ENCODE measurements at regions not wholly inside any gene's neighbourhood (a gene's known extent, or its start where the extent isn't known, plus 50 kb on each side); places are given as distances from the start of the nearest gene placed in this dataset.

- no peaks in the 10 kb centered on the region for H3K4me1 ChIP-seq (ENCODE audit: insufficient read depth, low read length)
- POLR2A ChIA-PET (ENCODE audit: unreplicated experiment): no interaction called here
- no peak overlapping the region for H3K4me2 ChIP-seq (ENCODE audit: low read length)
- H3K9me2 ChIP-seq (replicated peaks; ENCODE audit: low read length): no peaks in the 10 kb centered on the region
- no peak overlapping the region for H3K4me3 ChIP-seq (ENCODE audit: low read length)
- no peak overlapping the region for H3K9ac ChIP-seq (ENCODE audit: low read length)
- no peak overlapping the region for H2AFZ ChIP-seq (ENCODE audit: low read length)
- intact Hi-C loops (cut with micrococcal nuclease): no loop called here
- DNase-seq (peak; percentile 14), ATAC-seq (no peak)
- no peaks in the 10 kb centered on the region for H4K20me1 ChIP-seq (ENCODE audit: low read length)
- CTCF ChIA-PET: no interaction called here
- TF ChIP-seq EZH2phosphoT487 (IDR thresholded peaks at IDR 0.05; ENCODE audit: borderline replicate concordance, low read length): no peak
- no peaks in the 10 kb centered on the region for H3F3A ChIP-seq (ENCODE audit: low read length, unreplicated experiment)
- no peaks in the 10 kb centered on the region for H3K9me3 ChIP-seq (ENCODE audit: low read length)
- no peaks in the 10 kb centered on the region for H3K36me3 ChIP-seq (ENCODE audit: low read depth, low read length)
- no peaks in the 10 kb centered on the region for H3K27me3 ChIP-seq (ENCODE audit: low read length)
- no peak overlapping the region for H3K27ac ChIP-seq (ENCODE audit: low read length)
- H3K79me2 ChIP-seq (ENCODE audit: low read length): no peaks in the 10 kb centered on the region
- BruUV-seq (replicated peaks): no TSS peak
Measured at GRCh38 chr2:83022631-83023210, 1436.4 kb downstream of the SUCLG1 start.

GRCh38 chr2:83017366-83018090 is 1441.6 kb downstream of the SUCLG1 start:
- H3F3A ChIP-seq (ENCODE audit: low read length, unreplicated experiment): no peaks in the 10 kb centered on the region
- no peak overlapping the region for H2AFZ ChIP-seq (ENCODE audit: low read length)
- no peaks in the 10 kb centered on the region for H3K4me1 ChIP-seq (ENCODE audit: insufficient read depth, low read length)
- no peaks in the 10 kb centered on the region for H3K79me2 ChIP-seq (ENCODE audit: low read length)
- no peak overlapping the region for H3K27ac ChIP-seq (ENCODE audit: low read length)
- H3K9me2 ChIP-seq (replicated peaks; ENCODE audit: low read length): no peaks in the 10 kb centered on the region
- no peak overlapping the region for H3K9ac ChIP-seq (ENCODE audit: low read length)
- no peak for DNase-seq
- TF ChIP-seq CTCF (conservative IDR thresholded peaks at IDR 0.05; ENCODE audit: low read depth, low read length) (no peak), EZH2phosphoT487 (IDR thresholded peaks at IDR 0.05; ENCODE audit: borderline replicate concordance, low read length) (no peak), EZH2 (IDR thresholded peaks at IDR 0.05; ENCODE audit: low read length, unreplicated experiment) (no peak)
- H3K36me3 ChIP-seq (ENCODE audit: low read depth, low read length): no peaks in the 10 kb centered on the region
- POLR2A ChIA-PET (ENCODE audit: unreplicated experiment): no interaction called here
- H4K20me1 ChIP-seq (ENCODE audit: low read length): no peaks in the 10 kb centered on the region
- H3K27me3 ChIP-seq (ENCODE audit: low read length): no peaks in the 10 kb centered on the region
- H3K9me3 ChIP-seq (ENCODE audit: low read length): no peaks in the 10 kb centered on the region
- CTCF ChIA-PET: no interaction called here
- BruUV-seq (replicated peaks): no TSS peak
- no peak overlapping the region for H3K4me2 ChIP-seq (ENCODE audit: low read length)
- no peak overlapping the region for H3K4me3 ChIP-seq (ENCODE audit: low read length)
- intact Hi-C loops (cut with micrococcal nuclease): no loop called here
- no peak for ATAC-seq

GRCh38 chr2:83016343-83017110 is 1442.6 kb downstream of the SUCLG1 start:
- no peaks in the 10 kb centered on the region for H3F3A ChIP-seq (ENCODE audit: low read length, unreplicated experiment)
- no peaks in the 10 kb centered on the region for H3K79me2 ChIP-seq (ENCODE audit: low read length)
- BruUV-seq (replicated peaks): no TSS peak
- CTCF ChIA-PET: no interaction called here
- no peaks in the 10 kb centered on the region for H3K4me1 ChIP-seq (ENCODE audit: insufficient read depth, low read length)
- H3K36me3 ChIP-seq (ENCODE audit: low read depth, low read length): no peaks in the 10 kb centered on the region
- TF ChIP-seq EZH2phosphoT487 (IDR thresholded peaks at IDR 0.05; ENCODE audit: borderline replicate concordance, low read length) (no peak), CTCF (conservative IDR thresholded peaks at IDR 0.05; ENCODE audit: low read depth, low read length) (no peak), EZH2 (IDR thresholded peaks at IDR 0.05; ENCODE audit: low read length, unreplicated experiment) (no peak)
- no peak overlapping the region for H3K27ac ChIP-seq (ENCODE audit: low read length)
- no peak overlapping the region for H3K4me3 ChIP-seq (ENCODE audit: low read length)
- no peaks in the 10 kb centered on the region for H4K20me1 ChIP-seq (ENCODE audit: low read length)
- no peak overlapping the region for H2AFZ ChIP-seq (ENCODE audit: low read length)
- DNase-seq: no peak
- POLR2A ChIA-PET (ENCODE audit: unreplicated experiment): no interaction called here
- H3K9me2 ChIP-seq (replicated peaks; ENCODE audit: low read length): no peaks in the 10 kb centered on the region
- no peak for ATAC-seq
- no peaks in the 10 kb centered on the region for H3K27me3 ChIP-seq (ENCODE audit: low read length)
- intact Hi-C loops (cut with micrococcal nuclease): no loop called here
- no peaks in the 10 kb centered on the region for H3K9me3 ChIP-seq (ENCODE audit: low read length)
- no peak overlapping the region for H3K9ac ChIP-seq (ENCODE audit: low read length)
- H3K4me2 ChIP-seq (ENCODE audit: low read length): no peak overlapping the region
